ENCODE measurements at regions not wholly inside any gene's neighbourhood (a gene's known extent, or its start where the extent isn't known, plus 50 kb on each side); places are given as distances from the start of the nearest gene placed in this dataset.

DNA sequence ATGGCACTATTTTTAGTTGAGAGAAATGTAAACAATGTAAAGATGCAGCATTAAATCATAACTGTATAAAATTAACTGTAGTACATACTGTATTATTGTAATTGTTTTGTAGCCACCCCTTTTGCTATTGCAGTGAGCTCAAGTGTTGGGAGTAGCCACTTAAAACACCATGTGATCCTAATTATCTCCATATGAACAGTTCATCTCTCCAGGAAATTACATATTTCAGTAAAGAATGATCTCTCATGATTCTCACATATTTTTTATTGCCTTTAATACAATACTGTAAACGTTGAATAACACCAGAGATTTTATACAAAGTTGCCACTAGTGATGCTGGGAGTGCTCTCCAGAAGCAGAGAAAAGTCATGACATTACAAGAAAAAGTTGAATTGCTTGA, 1768.6 kb downstream of the LRRC4C start:
- TF ChIP-seq, protein P1, sequence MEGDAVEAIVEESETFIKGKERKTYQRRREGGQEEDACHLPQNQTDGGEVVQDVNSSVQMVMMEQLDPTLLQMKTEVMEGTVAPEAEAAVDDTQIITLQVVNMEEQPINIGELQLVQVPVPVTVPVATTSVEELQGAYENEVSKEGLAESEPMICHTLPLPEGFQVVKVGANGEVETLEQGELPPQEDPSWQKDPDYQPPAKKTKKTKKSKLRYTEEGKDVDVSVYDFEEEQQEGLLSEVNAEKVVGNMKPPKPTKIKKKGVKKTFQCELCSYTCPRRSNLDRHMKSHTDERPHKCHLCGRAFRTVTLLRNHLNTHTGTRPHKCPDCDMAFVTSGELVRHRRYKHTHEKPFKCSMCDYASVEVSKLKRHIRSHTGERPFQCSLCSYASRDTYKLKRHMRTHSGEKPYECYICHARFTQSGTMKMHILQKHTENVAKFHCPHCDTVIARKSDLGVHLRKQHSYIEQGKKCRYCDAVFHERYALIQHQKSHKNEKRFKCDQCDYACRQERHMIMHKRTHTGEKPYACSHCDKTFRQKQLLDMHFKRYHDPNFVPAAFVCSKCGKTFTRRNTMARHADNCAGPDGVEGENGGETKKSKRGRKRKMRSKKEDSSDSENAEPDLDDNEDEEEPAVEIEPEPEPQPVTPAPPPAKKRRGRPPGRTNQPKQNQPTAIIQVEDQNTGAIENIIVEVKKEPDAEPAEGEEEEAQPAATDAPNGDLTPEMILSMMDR (conservative IDR thresholded peaks at IDR 0.05) = no peak
- no peak for TF ChIP-seq ZFX (IDR thresholded peaks at IDR 0.05)
- H3K27ac ChIP-seq = no peak overlapping the region

DNA sequence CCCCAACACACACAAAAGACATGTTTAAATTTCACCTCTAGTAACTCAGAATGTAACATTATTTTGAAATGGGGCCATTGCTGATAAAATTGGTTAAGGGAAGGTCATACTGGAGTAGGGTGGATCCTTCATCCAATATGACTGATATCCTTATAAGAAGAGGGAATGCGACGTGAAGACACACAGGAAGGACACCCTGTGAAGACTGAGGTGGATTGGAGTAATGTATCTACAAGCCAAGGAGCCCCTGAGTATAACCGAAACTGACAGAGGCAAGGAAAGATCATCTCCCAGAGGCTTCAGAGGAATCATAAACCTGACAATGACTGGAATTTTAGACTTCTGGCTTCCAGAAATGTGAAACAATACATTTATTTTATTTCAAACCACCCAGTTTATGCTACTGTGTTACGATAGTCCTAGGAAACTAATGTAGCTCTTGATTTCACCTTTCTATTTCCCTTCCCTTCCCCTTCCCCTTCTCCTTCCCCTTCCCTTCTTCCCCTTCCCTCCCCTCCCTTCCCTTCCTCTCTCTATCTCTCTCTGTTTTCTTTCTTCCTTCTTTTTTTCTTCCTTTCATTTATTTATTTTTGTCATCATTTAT, 1775.4 kb downstream of the LRRC4C start:
- TF ChIP-seq, protein P1 (conservative IDR thresholded peaks at IDR 0.05) = no peak
- no peak for TF ChIP-seq ZFX (IDR thresholded peaks at IDR 0.05)
- no peak overlapping the region for H3K27ac ChIP-seq

DNA sequence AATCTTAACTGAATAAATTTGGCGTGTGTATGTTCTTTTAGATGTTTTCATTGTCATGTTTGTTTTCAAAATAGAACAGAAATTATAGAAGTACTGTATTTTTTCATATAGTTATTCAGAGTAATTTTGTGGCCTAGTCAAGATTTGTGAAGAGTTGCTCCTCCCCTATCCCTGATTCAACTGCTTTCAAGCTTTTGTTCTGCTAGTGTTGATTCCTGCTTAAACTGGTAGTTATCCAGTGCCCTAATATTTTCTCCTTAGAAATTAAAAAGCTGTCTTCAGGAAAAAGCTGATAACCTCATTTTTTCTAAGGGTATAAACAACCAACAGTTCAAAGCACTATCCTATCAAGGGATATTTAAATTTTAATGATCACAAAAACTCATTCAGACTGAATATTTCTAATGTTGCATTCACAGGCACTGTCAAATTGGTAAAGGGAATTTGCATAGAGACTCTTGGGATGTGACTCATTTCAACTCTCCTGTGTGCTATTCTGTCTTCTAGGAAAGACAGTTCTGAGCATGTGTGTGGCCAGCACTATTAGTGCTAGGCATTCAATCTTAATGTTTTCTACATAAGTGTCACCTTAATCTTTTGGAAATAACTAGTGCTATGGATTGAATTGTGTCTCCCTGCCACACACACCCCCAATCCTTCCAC, 1776.0 kb downstream of the LRRC4C start:
- no peak overlapping the region for H3K27ac ChIP-seq

DNA sequence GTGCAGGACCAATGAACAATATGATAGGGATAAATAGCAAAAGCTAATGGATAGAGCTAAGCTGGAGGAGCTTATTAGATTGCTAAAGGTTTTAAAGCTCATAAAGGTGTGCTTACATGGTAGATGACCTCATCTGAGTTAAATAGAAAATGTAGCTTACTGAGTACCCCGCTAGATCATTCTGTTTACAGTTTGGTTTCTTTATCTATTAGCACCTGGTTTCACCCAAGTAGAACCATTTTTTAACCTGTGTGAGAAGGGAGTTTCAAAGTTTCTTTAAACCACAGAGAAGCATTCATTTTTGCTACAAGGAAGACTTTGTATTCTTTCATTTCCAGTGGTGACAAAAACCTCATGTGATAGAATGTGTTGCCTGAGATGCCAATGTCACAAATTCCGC, 1778.0 kb downstream of the LRRC4C start:
- no peak overlapping the region for H3K27ac ChIP-seq
- no peak for TF ChIP-seq ZFX (IDR thresholded peaks at IDR 0.05)
- TF ChIP-seq, protein P1 (conservative IDR thresholded peaks at IDR 0.05) = no peak

More for the DNA sequence above, 1776.0 kb downstream of the LRRC4C start:
- TF ChIP-seq, protein P1 (conservative IDR thresholded peaks at IDR 0.05) = no peak
- no peak for TF ChIP-seq ZFX (IDR thresholded peaks at IDR 0.05)

DNA sequence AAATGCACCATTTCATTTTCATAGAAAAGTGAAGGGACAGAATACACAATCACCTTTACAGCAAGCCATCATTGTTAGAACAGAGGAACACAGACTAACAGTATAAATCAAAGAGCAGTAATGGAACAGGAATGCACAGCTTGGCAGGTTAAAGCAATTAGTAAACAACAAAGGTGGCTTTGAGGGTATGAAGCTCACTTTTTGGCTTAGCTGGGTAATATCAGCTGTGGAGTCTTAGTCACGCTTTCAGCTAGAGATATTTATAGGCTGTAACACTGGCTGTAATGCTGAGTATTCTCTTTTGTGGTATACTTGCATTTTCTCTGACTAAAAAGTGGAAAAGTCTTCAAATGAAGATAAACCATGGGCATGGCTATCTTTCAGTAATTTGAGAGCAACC, 1780.5 kb downstream of the LRRC4C start:
- no peak overlapping the region for H3K27ac ChIP-seq
- TF ChIP-seq, protein P1 (conservative IDR thresholded peaks at IDR 0.05) = no peak
- no peak for TF ChIP-seq ZFX (IDR thresholded peaks at IDR 0.05)

DNA sequence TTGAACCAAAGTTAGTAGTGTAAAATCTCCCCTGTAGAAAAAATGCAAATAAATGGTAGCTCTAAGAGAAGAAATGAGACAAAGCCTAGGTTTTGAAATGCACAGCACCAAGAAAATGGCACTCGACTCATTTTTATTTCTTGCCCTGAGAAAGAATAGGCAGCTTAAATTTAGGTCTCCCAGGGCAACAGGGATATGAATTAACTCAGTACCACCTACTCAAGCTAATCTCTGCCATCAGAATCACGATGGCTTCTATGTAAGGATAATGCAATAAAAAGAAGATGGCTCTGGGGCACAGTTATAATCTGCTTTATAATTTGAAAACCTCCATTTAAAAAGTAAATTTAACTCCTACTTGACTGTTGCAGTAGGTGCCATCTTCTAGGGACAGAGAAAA, 1784.3 kb downstream of the LRRC4C start:
- no peak overlapping the region for H3K27ac ChIP-seq
- TF ChIP-seq, protein P1 (conservative IDR thresholded peaks at IDR 0.05) = no peak
- no peak for TF ChIP-seq ZFX (IDR thresholded peaks at IDR 0.05)

DNA sequence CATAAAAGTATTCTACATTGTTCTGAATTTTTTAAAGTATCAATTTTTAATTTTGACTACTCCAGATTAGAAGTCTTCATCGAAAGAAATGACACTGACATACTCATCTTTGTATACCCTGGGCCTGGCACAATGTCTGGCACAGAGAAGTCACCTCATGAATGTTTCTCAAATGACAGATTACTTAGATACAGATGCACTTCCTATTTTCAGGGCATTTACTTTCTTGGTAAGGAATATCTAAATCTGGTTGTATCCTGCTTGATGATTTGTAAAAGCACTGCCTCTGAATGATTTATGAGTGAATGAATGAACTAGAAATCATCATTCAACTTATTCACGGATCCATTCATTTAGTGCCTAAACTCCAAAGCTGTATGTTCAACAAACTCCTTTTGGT, 1784.7 kb downstream of the LRRC4C start:
- no peak for TF ChIP-seq ZFX (IDR thresholded peaks at IDR 0.05)
- TF ChIP-seq, protein P1 (conservative IDR thresholded peaks at IDR 0.05) = no peak
- no peak overlapping the region for H3K27ac ChIP-seq

All from C4-2B (cell line).